Gastrocnemius medialis (tissue), 4 donors: ENCODE measurements at regions not wholly inside any gene's neighbourhood (a gene's known extent, or its start where the extent isn't known, plus 50 kb on each side); places are given as distances from the start of the nearest gene placed in this dataset.

ENCODE experiments used
- ATAC-seq, 2 donors: fragments of 150-250 bp; one replicate each; pipeline ENCODE4 v1.9.1; 2016
- DNase-seq, 2 donors: peaks; one replicate each; pipeline ENCODE4 v3.0.0-alpha.2; 2019
- H3K27ac ChIP-seq, 4 donors: fragments of 200-600 bp; sonication (generic); 1 replicate in 1 of 4; 2 replicates in 3 of 4; pipeline ENCODE4 v1.5.1; 2016 to 2018; ENCODE audit warnings: mild to moderate bottlenecking in 2 of 4, moderate library complexity in 1 of 4
- H3K27me3 ChIP-seq, 3 donors: fragments of 200-600 bp; sonication (generic) in 2 of 3; 1 replicate in 1 of 3; 2 replicates in 2 of 3; pipeline versions ENCODE4 v1.5.1 to v1.6.0; 2016 to 2019; ENCODE audit warnings: mild to moderate bottlenecking in 1 of 3, moderate library complexity in 1 of 3
- H3K36me3 ChIP-seq, 2 donors: fragments of 200-600 bp; sonication (generic) in 1 of 2; one replicate each; pipeline ENCODE4 v1.5.1; 2017 to 2018
- H3K4me1 ChIP-seq, 2 donors: fragments of 200-600 bp; sonication (generic) in 1 of 2; one replicate each; pipeline ENCODE4 v1.5.1; 2016 to 2017; ENCODE audit warnings: mild to moderate bottlenecking in 2 of 2
- H3K4me3 ChIP-seq, 4 donors: fragments of 200-600 bp; sonication (generic) in 3 of 4; 1 replicate in 1 of 4; 2 replicates in 3 of 4; pipeline ENCODE4 v1.5.1; 2016 to 2019; ENCODE audit warnings: mild to moderate bottlenecking in 2 of 4
- H3K9me3 ChIP-seq, 3 donors: fragments of 200-600 bp; sonication (generic) in 2 of 3; 1 replicate in 1 of 3; 2 replicates in 2 of 3; pipeline ENCODE4 v1.5.1; 2016 to 2019
- CTCF ChIP-seq, 5 experiments: fragments of 450-650 bp in 3 of 5; fragments of 200-600 bp in 2 of 5; sonication (generic) in 2 of 5; IDR thresholded peaks in 4 of 5; conservative IDR thresholded peaks in 1 of 5; 1 replicate in 4 of 5; 2 replicates in 1 of 5; pipeline ENCODE4 v1.5.1; 2016 to 2019; ENCODE audit warnings: antibody characterized with exemption in 5 of 5, mild to moderate bottlenecking in 3 of 5, moderate library complexity in 3 of 5
- POLR2A ChIP-seq, 2 donors: fragments of 450-650 bp; IDR thresholded peaks; one replicate each; pipeline ENCODE4 v1.6.1; 2017; ENCODE audit warnings: antibody characterized with exemption in 2 of 2, mild to moderate bottlenecking in 2 of 2, moderate library complexity in 2 of 2
- in situ Hi-C, 4 donors: fragments of 200-750 bp; cut with MboI; loops; one replicate each; pipeline versions ENCODE4 v1.15.0 to v1.8.0; 2017; ENCODE audit warnings: low sequenced_read_pairs in 4 of 4
- intact Hi-C: fragments of 100-400 bp; cut with DNase I; formaldehyde crosslinking; loops from one replicate; pipeline ENCODE4 v1.15.1; 2023; ENCODE audit warnings: low total_unique reads

DNA sequence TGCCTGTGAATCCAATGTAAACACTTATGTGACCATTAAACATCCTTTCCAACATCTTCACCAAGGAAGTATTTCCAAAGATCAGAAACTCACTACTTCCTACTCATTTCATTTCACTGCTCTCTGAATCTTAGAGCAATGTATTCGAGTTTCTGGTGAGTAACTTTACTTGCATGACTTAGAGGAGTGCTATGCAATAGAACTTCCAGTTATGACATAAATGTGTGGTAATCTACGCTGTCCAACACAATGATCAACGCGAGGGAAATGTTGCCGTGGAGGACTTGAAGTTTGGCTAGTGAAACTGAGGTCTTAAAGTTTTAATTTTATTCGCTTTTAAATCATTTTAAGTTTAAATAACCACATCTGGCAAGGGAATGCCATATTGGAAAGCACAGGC, 1326.3 kb downstream of the XPNPEP1 start:
- H3K27ac ChIP-seq = no peak overlapping the region
- H3K4me3 ChIP-seq = no peak overlapping the region
- H3K9me3 ChIP-seq = no peaks in the 10 kb centered on the region
- no peak for TF ChIP-seq CTCF (IDR thresholded peaks at IDR 0.05 in 4 of 5, conservative IDR thresholded peaks at IDR 0.05 in 1 of 5)
- no peak for TF ChIP-seq POLR2A (IDR thresholded peaks at IDR 0.05)
- no peaks in the 10 kb centered on the region for H3K36me3 ChIP-seq
- H3K4me1 ChIP-seq = no peaks in the 10 kb centered on the region
- in situ Hi-C loops (no loop called here), intact Hi-C loops (no loop called here)
- DNase-seq (no peak), ATAC-seq (no peak)
- H3K27me3 ChIP-seq = no peaks in the 10 kb centered on the region

DNA sequence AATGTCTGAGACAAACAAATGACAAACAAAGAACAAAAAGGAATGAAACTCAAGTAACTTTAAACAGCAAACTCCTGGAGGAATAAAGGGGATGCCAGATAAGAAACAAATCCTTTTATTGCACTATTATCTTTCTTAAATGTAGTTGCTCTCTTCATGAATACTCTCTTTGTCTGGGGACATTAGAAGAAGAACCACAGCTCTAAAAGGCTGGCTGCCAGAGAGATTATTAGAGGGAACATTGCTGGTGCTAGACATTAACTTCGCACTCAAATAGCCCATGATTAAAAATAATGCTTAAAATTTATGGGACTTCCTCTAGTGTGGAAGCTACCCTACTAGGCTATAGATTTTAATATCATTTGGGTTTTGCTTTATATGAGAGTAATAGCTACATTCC, 1330.4 kb downstream of the XPNPEP1 start:
- TF ChIP-seq POLR2A (IDR thresholded peaks at IDR 0.05) (no peak), CTCF (IDR thresholded peaks at IDR 0.05 in 4 of 5, conservative IDR thresholded peaks at IDR 0.05 in 1 of 5) (no peak)
- Histone ChIP-seq H3K9me3 (no peaks in the 10 kb centered on the region), H3K4me3 (no peak overlapping the region), H3K27me3 (no peaks in the 10 kb centered on the region), H3K27ac (no peak overlapping the region), H3K36me3 (no peaks in the 10 kb centered on the region), H3K4me1 (no peaks in the 10 kb centered on the region)
- in situ Hi-C loops (no loop called here), intact Hi-C loops (no loop called here)
- ATAC-seq (no peak), DNase-seq (no peak)

GRCh38 chr10:108591417-108591816, 1331.9 kb downstream of the XPNPEP1 start:
- in situ Hi-C loops = no loop called here
- H3K9me3 ChIP-seq = no peaks in the 10 kb centered on the region
- intact Hi-C loops = no loop called here

GRCh38 chr10:108586424-108586823, 1336.9 kb downstream of the XPNPEP1 start:
- Histone ChIP-seq H3K4me1 (no peaks in the 10 kb centered on the region), H3K27me3 (no peaks in the 10 kb centered on the region), H3K4me3 (no peak overlapping the region), H3K36me3 (no peaks in the 10 kb centered on the region), H3K9me3 (no peaks in the 10 kb centered on the region), H3K27ac (no peak overlapping the region)
- ATAC-seq (no peak), DNase-seq (no peak)
- TF ChIP-seq CTCF (IDR thresholded peaks at IDR 0.05 in 4 of 5, conservative IDR thresholded peaks at IDR 0.05 in 1 of 5) = no peak
- no peak for TF ChIP-seq POLR2A (IDR thresholded peaks at IDR 0.05)
- in situ Hi-C loops = no loop called here
- intact Hi-C loops = no loop called here

More at GRCh38 chr10:108591417-108591816, 1331.9 kb downstream of the XPNPEP1 start:
- Histone ChIP-seq H3K4me1 (no peaks in the 10 kb centered on the region), H3K4me3 (no peak overlapping the region), H3K27ac (no peak overlapping the region), H3K27me3 (no peaks in the 10 kb centered on the region), H3K36me3 (no peaks in the 10 kb centered on the region)
- TF ChIP-seq POLR2A (IDR thresholded peaks at IDR 0.05) (no peak), CTCF (IDR thresholded peaks at IDR 0.05 in 4 of 5, conservative IDR thresholded peaks at IDR 0.05 in 1 of 5) (no peak)
- ATAC-seq = no peak
- DNase-seq = no peak

DNA sequence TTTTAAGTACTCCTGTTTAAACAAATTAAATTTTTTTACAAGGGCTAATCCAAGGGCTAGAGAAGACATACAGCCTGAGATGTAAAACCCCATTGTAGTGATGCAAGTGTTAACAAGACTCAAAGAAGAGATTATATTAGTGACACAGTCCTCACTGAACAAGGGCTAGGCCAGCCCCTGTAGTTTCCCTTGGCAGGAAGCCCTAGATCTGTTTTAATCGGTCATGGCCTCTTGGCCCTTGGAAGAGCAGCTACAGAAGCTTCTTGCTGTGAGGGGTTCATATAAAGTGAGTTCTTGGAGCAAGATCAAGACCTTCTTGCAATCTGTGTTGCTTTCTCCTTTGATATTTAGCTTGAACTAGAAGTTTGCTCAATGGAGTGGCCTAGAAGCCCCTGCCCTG, 1339.4 kb downstream of the XPNPEP1 start:
- ATAC-seq (no peak), DNase-seq (no peak)
- no peaks in the 10 kb centered on the region for H3K27me3 ChIP-seq
- in situ Hi-C loops (no loop called here), intact Hi-C loops (no loop called here)
- TF ChIP-seq CTCF (IDR thresholded peaks at IDR 0.05 in 4 of 5, conservative IDR thresholded peaks at IDR 0.05 in 1 of 5) = no peak
- TF ChIP-seq POLR2A (IDR thresholded peaks at IDR 0.05) = no peak
- H3K9me3 ChIP-seq = no peaks in the 10 kb centered on the region
- no peaks in the 10 kb centered on the region for H3K36me3 ChIP-seq
- H3K4me1 ChIP-seq = no peaks in the 10 kb centered on the region
- no peak overlapping the region for H3K27ac ChIP-seq
- no peak overlapping the region for H3K4me3 ChIP-seq
